Natural killer cell treated with Interleukin-12 subunit alpha and Interleukin-12 subunit beta and Interleukin-15 and Interleukin-18, amount 100 ng/mL, for 72 hours (primary cell): ENCODE measurements at regions not wholly inside any gene's neighbourhood (a gene's known extent, or its start where the extent isn't known, plus 50 kb on each side); places are given as distances from the start of the nearest gene placed in this dataset.
"Not testable (repeated sequence)": the region's sequence is repeated elsewhere in the genome, so short reads cannot be mapped to it uniquely, and the experiment has no call there.

Source experiments
- ATAC-seq, 2 donors: fragments of 150-1000 bp; cut with Tn5 transposase in 1 of 2; sonication (Bioruptor Pico), chemical (Tn5 transposase) in 1 of 2; 2 replicates each; pipeline ENCODE4 v1.10.0; 2021
- DNase-seq: peaks from one replicate; pipeline ENCODE4 v3.0.0; 2022; ENCODE audit warnings: low spot score
- H3K27ac Mint-ChIP-seq, 2 donors: 1 replicate in 1 of 2; 2 replicates in 1 of 2; pipeline ENCODE4 v1.8.0; 2022; ENCODE audit warnings: mixed read lengths in 2 of 2, mild to moderate bottlenecking in 1 of 2, moderate library complexity in 1 of 2
- H3K27me3 Mint-ChIP-seq, 2 donors: 1 replicate in 1 of 2; 2 replicates in 1 of 2; pipeline ENCODE4 v1.8.0; 2022; ENCODE audit warnings: mixed read lengths in 2 of 2
- H3K36me3 Mint-ChIP-seq: one replicate; pipeline ENCODE4 v1.8.0; 2022; ENCODE audit warnings: mixed read lengths
- H3K4me1 Mint-ChIP-seq, 2 donors: 1 replicate in 1 of 2; 2 replicates in 1 of 2; pipeline ENCODE4 v1.8.0; 2022; ENCODE audit warnings: low read depth in 2 of 2, mixed read lengths in 2 of 2, mild to moderate bottlenecking in 1 of 2
- H3K4me3 Mint-ChIP-seq: one replicate; pipeline ENCODE4 v1.8.0; 2022; ENCODE audit warnings: mixed read lengths
- H3K9me3 Mint-ChIP-seq: 2 replicates; pipeline ENCODE4 v1.8.0; 2022; ENCODE audit warnings: mixed read lengths

- ATAC-seq (no peak), DNase-seq (no peak)
- Mint-ChIP-seq H3K4me3 (no peak overlapping the region), H3K4me1 (peaks cover 0 to 6% of the 10 kb centered on the region in 2 donors), H3K9me3 (peaks cover 6% of the 10 kb centered on the region), H3K27ac (no peak overlapping the region), H3K27me3 (peaks cover 0 to 3% of the 10 kb centered on the region in 2 donors), H3K36me3 (no peaks in the 10 kb centered on the region)
Measured at GRCh38 chr2:2645162-2645855, 314.2 kb upstream of the MYT1L start.

- not testable (repeated sequence) for H3K36me3 Mint-ChIP-seq, H3K27me3 Mint-ChIP-seq, DNase-seq, H3K4me1 Mint-ChIP-seq, H3K27ac Mint-ChIP-seq, ATAC-seq, H3K4me3 Mint-ChIP-seq, H3K9me3 Mint-ChIP-seq
Measured at GRCh38 chr2:2644751-2645150, 313.7 kb upstream of the MYT1L start.

GRCh38 chr2:2644040-2644439 lies 313.0 kb upstream of the MYT1L start:
- H3K4me1 Mint-ChIP-seq, result peaks cover 0 to 6% of the 10 kb centered on the region in 2 donors
- no peaks in the 10 kb centered on the region for H3K36me3 Mint-ChIP-seq
- DNase-seq (no peak), ATAC-seq (no peak)
- H3K4me3 Mint-ChIP-seq, result no peak overlapping the region
- H3K27ac Mint-ChIP-seq, result no peak overlapping the region
- H3K9me3 Mint-ChIP-seq, result peaks cover 6% of the 10 kb centered on the region
- peaks cover 0 to 4% of the 10 kb centered on the region in 2 donors for H3K27me3 Mint-ChIP-seq

GRCh38 chr2:2642906-2643890 lies 312.1 kb upstream of the MYT1L start:
- Mint-ChIP-seq H3K9me3 (peaks cover 6% of the 10 kb centered on the region), H3K4me3 (no peak overlapping the region), H3K27me3 (peaks cover 0 to 6% of the 10 kb centered on the region in 2 donors), H3K27ac (no peak overlapping the region), H3K4me1 (peaks cover 0 to 6% of the 10 kb centered on the region in 2 donors), H3K36me3 (no peaks in the 10 kb centered on the region)
- DNase-seq, result no peak
- ATAC-seq, result no peak

- Mint-ChIP-seq H3K4me3 (no peak overlapping the region), H3K27me3 (peaks cover 0 to 6% of the 10 kb centered on the region in 2 donors), H3K9me3 (peaks cover 6% of the 10 kb centered on the region), H3K36me3 (no peaks in the 10 kb centered on the region), H3K4me1 (peaks cover 0 to 6% of the 10 kb centered on the region in 2 donors), H3K27ac (no peak overlapping the region)
- DNase-seq (no peak), ATAC-seq (peak in 1 of 2 donors; percentile 13)
Measured at GRCh38 chr2:2641541-2642410, 310.7 kb upstream of the MYT1L start.

GRCh38 chr2:2640818-2641217 lies 309.7 kb upstream of the MYT1L start:
- no peak overlapping the region for H3K4me3 Mint-ChIP-seq
- H3K9me3 Mint-ChIP-seq, result peaks cover 6% of the 10 kb centered on the region
- DNase-seq, result no peak
- H3K4me1 Mint-ChIP-seq, result peaks cover 0 to 6% of the 10 kb centered on the region in 2 donors
- ATAC-seq, result no peak
- H3K27me3 Mint-ChIP-seq, result peaks cover 0 to 6% of the 10 kb centered on the region in 2 donors
- H3K27ac Mint-ChIP-seq, result no peak overlapping the region
- H3K36me3 Mint-ChIP-seq, result no peaks in the 10 kb centered on the region

GRCh38 chr2:2640371-2640770 lies 309.3 kb upstream of the MYT1L start:
- Mint-ChIP-seq H3K4me3 (no peak overlapping the region), H3K27ac (no peak overlapping the region), H3K9me3 (peaks cover 6% of the 10 kb centered on the region), H3K4me1 (peaks cover 0 to 6% of the 10 kb centered on the region in 2 donors), H3K27me3 (peaks cover 0 to 6% of the 10 kb centered on the region in 2 donors), H3K36me3 (no peaks in the 10 kb centered on the region)
- no peak for DNase-seq
- ATAC-seq, result no peak

- ATAC-seq (no peak), DNase-seq (no peak)
- no peak overlapping the region for H3K4me3 Mint-ChIP-seq
- H3K4me1 Mint-ChIP-seq, result peaks cover 0 to 6% of the 10 kb centered on the region in 2 donors
- H3K27ac Mint-ChIP-seq, result no peak overlapping the region
- H3K27me3 Mint-ChIP-seq, result peaks cover 0 to 6% of the 10 kb centered on the region in 2 donors
- peaks cover 6% of the 10 kb centered on the region for H3K9me3 Mint-ChIP-seq
- H3K36me3 Mint-ChIP-seq, result no peaks in the 10 kb centered on the region
Measured at GRCh38 chr2:2639251-2640139, 308.4 kb upstream of the MYT1L start.

- no peak overlapping the region for H3K27ac Mint-ChIP-seq
- no peaks in the 10 kb centered on the region for H3K9me3 Mint-ChIP-seq
- no peak for DNase-seq
- no peak overlapping the region for H3K4me3 Mint-ChIP-seq
- peaks cover 0 to 3% of the 10 kb centered on the region in 2 donors for H3K27me3 Mint-ChIP-seq
- no peak for ATAC-seq
- H3K36me3 Mint-ChIP-seq, result no peaks in the 10 kb centered on the region
- H3K4me1 Mint-ChIP-seq, result no peaks in the 10 kb centered on the region
Measured at GRCh38 chr2:2638547-2639220, 307.6 kb upstream of the MYT1L start.

GRCh38 chr2:2636813-2637212 lies 305.7 kb upstream of the MYT1L start:
- no peak overlapping the region for H3K4me3 Mint-ChIP-seq
- DNase-seq, result no peak
- H3K4me1 Mint-ChIP-seq, result no peaks in the 10 kb centered on the region
- H3K9me3 Mint-ChIP-seq, result no peaks in the 10 kb centered on the region
- H3K27me3 Mint-ChIP-seq, result peaks cover 0 to 5% of the 10 kb centered on the region in 2 donors
- H3K36me3 Mint-ChIP-seq, result no peaks in the 10 kb centered on the region
- ATAC-seq, result no peak
- H3K27ac Mint-ChIP-seq, result no peak overlapping the region

- peaks cover 4% of the 10 kb centered on the region for H3K9me3 Mint-ChIP-seq
Measured at GRCh38 chr2:2635025-2635528, 304.0 kb upstream of the MYT1L start.

GRCh38 chr2:2633017-2633416 lies 301.9 kb upstream of the MYT1L start:
- Mint-ChIP-seq H3K4me1 (no peaks in the 10 kb centered on the region), H3K36me3 (no peaks in the 10 kb centered on the region), H3K4me3 (no peak overlapping the region), H3K9me3 (peaks cover 4% of the 10 kb centered on the region), H3K27ac (no peak overlapping the region), H3K27me3 (peaks cover 4 to 7% of the 10 kb centered on the region in 2 donors)
- DNase-seq (no peak), ATAC-seq (no peak)

More at GRCh38 chr2:2635025-2635528, 304.0 kb upstream of the MYT1L start:
- ATAC-seq, result no peak
- H3K36me3 Mint-ChIP-seq, result no peaks in the 10 kb centered on the region
- no peaks in the 10 kb centered on the region for H3K4me1 Mint-ChIP-seq
- no peak overlapping the region for H3K27ac Mint-ChIP-seq
- H3K27me3 Mint-ChIP-seq, result peaks cover 5 to 7% of the 10 kb centered on the region in 2 donors
- H3K4me3 Mint-ChIP-seq, result no peak overlapping the region
- no peak for DNase-seq
